ENCODE measurements at regions not wholly inside any gene's neighbourhood (a gene's known extent, or its start where the extent isn't known, plus 50 kb on each side); places are given as distances from the start of the nearest gene placed in this dataset.

DNA sequence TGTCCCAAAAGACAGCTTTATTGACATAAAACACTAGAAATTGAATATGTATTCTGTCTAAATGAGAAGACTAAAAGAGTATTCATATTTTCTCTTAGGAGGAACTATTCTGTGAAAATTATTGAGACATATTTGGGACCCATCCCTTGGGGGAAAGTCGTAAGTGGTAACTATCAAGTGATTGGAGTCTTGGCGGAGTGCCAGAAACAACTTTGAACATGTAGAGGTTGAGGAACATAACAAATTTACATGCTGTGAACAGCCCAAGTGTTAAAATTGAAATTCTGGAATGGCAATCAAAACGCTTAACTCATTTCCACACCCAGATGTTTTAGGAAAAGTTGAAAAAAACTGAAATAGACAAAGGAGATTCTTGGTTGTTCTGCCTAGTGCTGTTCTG is 1034.6 kb downstream of the NSUN3 start (continued):
- TF ChIP-seq, protein P1, sequence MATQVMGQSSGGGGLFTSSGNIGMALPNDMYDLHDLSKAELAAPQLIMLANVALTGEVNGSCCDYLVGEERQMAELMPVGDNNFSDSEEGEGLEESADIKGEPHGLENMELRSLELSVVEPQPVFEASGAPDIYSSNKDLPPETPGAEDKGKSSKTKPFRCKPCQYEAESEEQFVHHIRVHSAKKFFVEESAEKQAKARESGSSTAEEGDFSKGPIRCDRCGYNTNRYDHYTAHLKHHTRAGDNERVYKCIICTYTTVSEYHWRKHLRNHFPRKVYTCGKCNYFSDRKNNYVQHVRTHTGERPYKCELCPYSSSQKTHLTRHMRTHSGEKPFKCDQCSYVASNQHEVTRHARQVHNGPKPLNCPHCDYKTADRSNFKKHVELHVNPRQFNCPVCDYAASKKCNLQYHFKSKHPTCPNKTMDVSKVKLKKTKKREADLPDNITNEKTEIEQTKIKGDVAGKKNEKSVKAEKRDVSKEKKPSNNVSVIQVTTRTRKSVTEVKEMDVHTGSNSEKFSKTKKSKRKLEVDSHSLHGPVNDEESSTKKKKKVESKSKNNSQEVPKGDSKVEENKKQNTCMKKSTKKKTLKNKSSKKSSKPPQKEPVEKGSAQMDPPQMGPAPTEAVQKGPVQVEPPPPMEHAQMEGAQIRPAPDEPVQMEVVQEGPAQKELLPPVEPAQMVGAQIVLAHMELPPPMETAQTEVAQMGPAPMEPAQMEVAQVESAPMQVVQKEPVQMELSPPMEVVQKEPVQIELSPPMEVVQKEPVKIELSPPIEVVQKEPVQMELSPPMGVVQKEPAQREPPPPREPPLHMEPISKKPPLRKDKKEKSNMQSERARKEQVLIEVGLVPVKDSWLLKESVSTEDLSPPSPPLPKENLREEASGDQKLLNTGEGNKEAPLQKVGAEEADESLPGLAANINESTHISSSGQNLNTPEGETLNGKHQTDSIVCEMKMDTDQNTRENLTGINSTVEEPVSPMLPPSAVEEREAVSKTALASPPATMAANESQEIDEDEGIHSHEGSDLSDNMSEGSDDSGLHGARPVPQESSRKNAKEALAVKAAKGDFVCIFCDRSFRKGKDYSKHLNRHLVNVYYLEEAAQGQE (IDR thresholded peaks at IDR 0.05; ENCODE audit: unreplicated experiment): no peak

DNA sequence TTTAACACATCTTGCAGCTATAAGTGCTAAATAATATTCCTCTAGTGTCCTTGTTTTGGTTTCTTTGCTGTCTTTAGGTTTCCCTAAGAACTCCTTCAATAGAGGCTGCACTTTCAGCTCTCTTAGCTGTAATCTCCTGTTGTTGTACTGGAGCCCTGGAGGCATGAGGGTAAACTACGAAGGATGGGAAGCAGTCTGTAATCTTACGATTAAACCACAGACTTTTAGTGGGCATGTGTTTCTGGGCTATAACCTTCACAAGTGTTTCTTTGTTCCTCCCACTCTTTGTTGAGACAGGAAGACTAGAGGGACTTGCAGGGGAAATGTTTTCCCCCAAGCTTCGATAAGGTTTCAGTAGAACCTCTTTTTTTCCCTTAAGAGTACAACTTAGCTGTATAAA is 1058.1 kb downstream of the NSUN3 start:
- H3K27me3 ChIP-seq (ENCODE audit: insufficient read depth): no peaks in the 10 kb centered on the region
- Mint-ChIP-seq H3K4me3 (no peak overlapping the region), H3K36me3 (ENCODE audit: low read depth) (peaks cover 3% of the 10 kb centered on the region; the same call in 1 of the 3 replicates), H3K27me3 (ENCODE audit: insufficient read depth, low read depth, poor library complexity) (no peaks in the 10 kb centered on the region), H3K9me3 (peaks cover 3% of the 10 kb centered on the region; the same call in 1 of the 3 replicates), H3K27ac (no peak overlapping the region), H3K4me1 (no peaks in the 10 kb centered on the region)
- H3K27ac ChIP-seq (ENCODE audit: low read depth): no peak overlapping the region
- peak overlapping the region; percentile 84; the same call in 1 of the 2 replicates for H2AFZ ChIP-seq
- H3K4me3 ChIP-seq: no peak overlapping the region
- no peaks in the 10 kb centered on the region for H3K36me3 ChIP-seq (ENCODE audit: insufficient read depth)
- no peaks in the 10 kb centered on the region for H3K79me2 ChIP-seq (replicated peaks; ENCODE audit: insufficient read depth)
- H3K4me1 ChIP-seq (ENCODE audit: insufficient read depth): no peaks in the 10 kb centered on the region
- no peaks in the 10 kb centered on the region for H4K20me1 ChIP-seq (replicated peaks; ENCODE audit: insufficient read depth)
- no peak for DNase-seq (ENCODE audit: low spot score)
- no peaks in the 10 kb centered on the region for H3F3A ChIP-seq (replicated peaks; ENCODE audit: low read depth)
- H3K4me2 ChIP-seq: no peak overlapping the region
- ATAC-seq: no peak
- no peaks in the 10 kb centered on the region for H3K9me2 ChIP-seq (ENCODE audit: insufficient read depth)
- TF ChIP-seq, protein P1 (IDR thresholded peaks at IDR 0.05; ENCODE audit: unreplicated experiment): no peak
- TF ChIP-seq ZNF331 (CRISPR knock-in tag; IDR thresholded peaks at IDR 0.05; ENCODE audit: low read depth) (no peak), EZH2 (IDR thresholded peaks at IDR 0.05; ENCODE audit: low read depth, unreplicated experiment) (no peak), NANOG (IDR thresholded peaks at IDR 0.05; ENCODE audit: borderline replicate concordance) (no peak), ZNF114 (CRISPR knock-in tag; IDR thresholded peaks at IDR 0.05) (no peak), STAT1 (IDR thresholded peaks at IDR 0.05; ENCODE audit: unreplicated experiment) (no peak)
- TF ChIP-seq, protein P2, sequence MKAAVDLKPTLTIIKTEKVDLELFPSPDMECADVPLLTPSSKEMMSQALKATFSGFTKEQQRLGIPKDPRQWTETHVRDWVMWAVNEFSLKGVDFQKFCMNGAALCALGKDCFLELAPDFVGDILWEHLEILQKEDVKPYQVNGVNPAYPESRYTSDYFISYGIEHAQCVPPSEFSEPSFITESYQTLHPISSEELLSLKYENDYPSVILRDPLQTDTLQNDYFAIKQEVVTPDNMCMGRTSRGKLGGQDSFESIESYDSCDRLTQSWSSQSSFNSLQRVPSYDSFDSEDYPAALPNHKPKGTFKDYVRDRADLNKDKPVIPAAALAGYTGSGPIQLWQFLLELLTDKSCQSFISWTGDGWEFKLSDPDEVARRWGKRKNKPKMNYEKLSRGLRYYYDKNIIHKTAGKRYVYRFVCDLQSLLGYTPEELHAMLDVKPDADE (IDR thresholded peaks at IDR 0.05): no peak
- TF ChIP-seq, protein P3, sequence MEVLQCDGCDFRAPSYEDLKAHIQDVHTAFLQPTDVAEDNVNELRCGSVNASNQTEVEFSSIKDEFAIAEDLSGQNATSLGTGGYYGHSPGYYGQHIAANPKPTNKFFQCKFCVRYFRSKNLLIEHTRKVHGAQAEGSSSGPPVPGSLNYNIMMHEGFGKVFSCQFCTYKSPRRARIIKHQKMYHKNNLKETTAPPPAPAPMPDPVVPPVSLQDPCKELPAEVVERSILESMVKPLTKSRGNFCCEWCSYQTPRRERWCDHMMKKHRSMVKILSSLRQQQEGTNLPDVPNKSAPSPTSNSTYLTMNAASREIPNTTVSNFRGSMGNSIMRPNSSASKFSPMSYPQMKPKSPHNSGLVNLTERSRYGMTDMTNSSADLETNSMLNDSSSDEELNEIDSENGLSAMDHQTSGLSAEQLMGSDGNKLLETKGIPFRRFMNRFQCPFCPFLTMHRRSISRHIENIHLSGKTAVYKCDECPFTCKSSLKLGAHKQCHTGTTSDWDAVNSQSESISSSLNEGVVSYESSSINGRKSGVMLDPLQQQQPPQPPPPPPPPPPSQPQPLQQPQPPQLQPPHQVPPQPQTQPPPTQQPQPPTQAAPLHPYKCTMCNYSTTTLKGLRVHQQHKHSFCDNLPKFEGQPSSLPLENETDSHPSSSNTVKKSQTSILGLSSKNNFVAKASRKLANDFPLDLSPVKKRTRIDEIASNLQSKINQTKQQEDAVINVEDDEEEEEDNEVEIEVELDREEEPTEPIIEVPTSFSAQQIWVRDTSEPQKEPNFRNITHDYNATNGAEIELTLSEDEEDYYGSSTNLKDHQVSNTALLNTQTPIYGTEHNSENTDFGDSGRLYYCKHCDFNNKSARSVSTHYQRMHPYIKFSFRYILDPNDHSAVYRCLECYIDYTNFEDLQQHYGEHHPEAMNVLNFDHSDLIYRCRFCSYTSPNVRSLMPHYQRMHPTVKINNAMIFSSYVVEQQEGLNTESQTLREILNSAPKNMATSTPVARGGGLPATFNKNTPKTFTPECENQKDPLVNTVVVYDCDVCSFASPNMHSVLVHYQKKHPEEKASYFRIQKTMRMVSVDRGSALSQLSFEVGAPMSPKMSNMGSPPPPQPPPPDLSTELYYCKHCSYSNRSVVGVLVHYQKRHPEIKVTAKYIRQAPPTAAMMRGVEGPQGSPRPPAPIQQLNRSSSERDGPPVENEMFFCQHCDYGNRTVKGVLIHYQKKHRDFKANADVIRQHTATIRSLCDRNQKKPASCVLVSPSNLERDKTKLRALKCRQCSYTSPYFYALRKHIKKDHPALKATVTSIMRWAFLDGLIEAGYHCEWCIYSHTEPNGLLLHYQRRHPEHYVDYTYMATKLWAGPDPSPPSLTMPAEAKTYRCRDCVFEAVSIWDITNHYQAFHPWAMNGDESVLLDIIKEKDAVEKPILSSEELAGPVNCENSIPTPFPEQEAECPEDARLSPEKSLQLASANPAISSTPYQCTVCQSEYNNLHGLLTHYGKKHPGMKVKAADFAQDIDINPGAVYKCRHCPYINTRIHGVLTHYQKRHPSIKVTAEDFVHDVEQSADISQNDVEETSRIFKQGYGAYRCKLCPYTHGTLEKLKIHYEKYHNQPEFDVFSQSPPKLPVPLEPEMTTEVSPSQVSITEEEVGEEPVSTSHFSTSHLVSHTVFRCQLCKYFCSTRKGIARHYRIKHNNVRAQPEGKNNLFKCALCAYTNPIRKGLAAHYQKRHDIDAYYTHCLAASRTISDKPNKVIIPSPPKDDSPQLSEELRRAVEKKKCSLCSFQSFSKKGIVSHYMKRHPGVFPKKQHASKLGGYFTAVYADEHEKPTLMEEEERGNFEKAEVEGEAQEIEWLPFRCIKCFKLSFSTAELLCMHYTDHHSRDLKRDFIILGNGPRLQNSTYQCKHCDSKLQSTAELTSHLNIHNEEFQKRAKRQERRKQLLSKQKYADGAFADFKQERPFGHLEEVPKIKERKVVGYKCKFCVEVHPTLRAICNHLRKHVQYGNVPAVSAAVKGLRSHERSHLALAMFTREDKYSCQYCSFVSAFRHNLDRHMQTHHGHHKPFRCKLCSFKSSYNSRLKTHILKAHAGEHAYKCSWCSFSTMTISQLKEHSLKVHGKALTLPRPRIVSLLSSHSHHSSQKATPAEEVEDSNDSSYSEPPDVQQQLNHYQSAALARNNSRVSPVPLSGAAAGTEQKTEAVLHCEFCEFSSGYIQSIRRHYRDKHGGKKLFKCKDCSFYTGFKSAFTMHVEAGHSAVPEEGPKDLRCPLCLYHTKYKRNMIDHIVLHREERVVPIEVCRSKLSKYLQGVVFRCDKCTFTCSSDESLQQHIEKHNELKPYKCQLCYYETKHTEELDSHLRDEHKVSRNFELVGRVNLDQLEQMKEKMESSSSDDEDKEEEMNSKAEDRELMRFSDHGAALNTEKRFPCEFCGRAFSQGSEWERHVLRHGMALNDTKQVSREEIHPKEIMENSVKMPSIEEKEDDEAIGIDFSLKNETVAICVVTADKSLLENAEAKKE (CRISPR knock-in tag; IDR thresholded peaks at IDR 0.05): no peak

Data from GM23338 (cell line).